ENCODE measurements at regions not wholly inside any gene's neighbourhood (a gene's known extent, or its start where the extent isn't known, plus 50 kb on each side); places are given as distances from the start of the nearest gene placed in this dataset.

GRCh38 chr10:111139567-111139966 is 62.7 kb downstream of the ADRA2A start:
- 81 to 87% (median 83%) methylated on average over 12 to 14 of the region's 14 CpGs for WGBS, 4 donors
- Histone ChIP-seq H3K27ac (peak overlapping the region in 1 of 5 donors; percentile 12), H3K36me3 (replicated peaks in 1 of 2) (no peaks in the 10 kb centered on the region), H3K9me3 (replicated peaks in 1 of 3) (no peaks in the 10 kb centered on the region), H3K27me3 (peaks cover 6% of the 10 kb centered on the region), H3K4me3 (no peak overlapping the region), H3K4me1 (replicated peaks in 1 of 2) (no peaks in the 10 kb centered on the region)
- peak in 1 of 7 donors; percentile 71 for DNase-seq
- intact Hi-C loops (cut with DNase I): no loop called here
- TF ChIP-seq CTCF (IDR thresholded peaks at IDR 0.05) (no peak), POLR2A (IDR thresholded peaks at IDR 0.05) (no peak)

- Histone ChIP-seq H3K36me3 (replicated peaks in 1 of 2) (no peaks in the 10 kb centered on the region), H3K4me3 (no peak overlapping the region)
These were observed 65.4 kb downstream of the ADRA2A start for GRCh38 chr10:111142092-111142768.

GRCh38 chr10:111146025-111146640 is 69.3 kb downstream of the ADRA2A start:
- no peaks in the 10 kb centered on the region for H3K4me1 ChIP-seq (replicated peaks in 1 of 2)
- WGBS, 4 donors: 41 to 55% (median 43%) methylated on average over 2 of the region's 2 CpGs
- intact Hi-C loops (cut with DNase I): no loop called here
- no peak overlapping the region for H3K4me3 ChIP-seq
- no peak for TF ChIP-seq POLR2A (IDR thresholded peaks at IDR 0.05)
- no peak for TF ChIP-seq CTCF (IDR thresholded peaks at IDR 0.05)
- H3K27ac ChIP-seq: no peak overlapping the region
- peak in 4 of 7 donors; percentile 12 to 59 (median 24) for DNase-seq
- H3K27me3 ChIP-seq: peaks cover 6% of the 10 kb centered on the region
- H3K36me3 ChIP-seq (replicated peaks in 1 of 2): no peaks in the 10 kb centered on the region
- H3K9me3 ChIP-seq (replicated peaks in 1 of 3): no peaks in the 10 kb centered on the region

More at GRCh38 chr10:111142092-111142768, 65.4 kb downstream of the ADRA2A start:
- TF ChIP-seq CTCF (IDR thresholded peaks at IDR 0.05): no peak
- TF ChIP-seq POLR2A (IDR thresholded peaks at IDR 0.05): no peak
- WGBS, 4 donors: 74 to 83% (median 77%) methylated on average over 9 of the region's 9 CpGs
- no peak for DNase-seq
- Histone ChIP-seq H3K9me3 (replicated peaks in 1 of 3) (no peaks in the 10 kb centered on the region), H3K27ac (no peak overlapping the region), H3K4me1 (replicated peaks in 1 of 2) (no peaks in the 10 kb centered on the region), H3K27me3 (peaks cover 6% of the 10 kb centered on the region)
- intact Hi-C loops (cut with DNase I): no loop called here

- 49 to 74% (median 59%) methylated on average over 6 of the region's 6 CpGs for WGBS, 4 donors
- intact Hi-C loops (cut with DNase I): no loop called here
- TF ChIP-seq POLR2A (IDR thresholded peaks at IDR 0.05): no peak
- no peak for TF ChIP-seq CTCF (IDR thresholded peaks at IDR 0.05)
- Histone ChIP-seq H3K27me3 (no peaks in the 10 kb centered on the region), H3K4me1 (replicated peaks in 1 of 2) (no peaks in the 10 kb centered on the region), H3K9me3 (replicated peaks in 1 of 3) (no peaks in the 10 kb centered on the region), H3K4me3 (no peak overlapping the region), H3K36me3 (replicated peaks in 1 of 2) (no peaks in the 10 kb centered on the region), H3K27ac (no peak overlapping the region)
- no peak for DNase-seq
These were observed 71.2 kb downstream of the ADRA2A start for GRCh38 chr10:111148025-111148424.
